GM23338 (cell line): ENCODE measurements at regions not wholly inside any gene's neighbourhood (a gene's known extent, or its start where the extent isn't known, plus 50 kb on each side); places are given as distances from the start of the nearest gene placed in this dataset.

ENCODE experiments used
- ATAC-seq: fragments of 200-7000 bp; cut with Tn5 transposase; 3 replicates; pipeline ENCODE4 v1.9.1; 2020
- DNase-seq: peaks from one replicate; pipeline ENCODE4 v3.0.0-alpha.2; 2015; ENCODE audit warnings: low spot score
- H2AFZ ChIP-seq: fragments of 200-600 bp; sonication (generic); 2 replicates; pipeline ENCODE4 v1.8.0; 2016; ENCODE audit warnings: antibody characterized with exemption, mild to moderate bottlenecking, moderate library complexity
- H3F3A ChIP-seq: fragments of 200-600 bp; sonication (generic); replicated peaks from 2 replicates; pipeline ENCODE4 v1.8.0; 2017; ENCODE audit warnings: antibody characterized with exemption, mixed run types, low read depth
- H3K27ac ChIP-seq: fragments of 200-600 bp; sonication (generic); 2 replicates; pipeline ENCODE4 v1.6.1; 2016; ENCODE audit warnings: low read depth
- H3K27me3 ChIP-seq: fragments of 200-600 bp; sonication (generic); 2 replicates; pipeline ENCODE4 v1.8.0; 2016; ENCODE audit warnings: mild to moderate bottlenecking, mixed run types, moderate library complexity; ENCODE audit not compliant: insufficient read depth
- H3K36me3 ChIP-seq: fragments of 200-600 bp; sonication (generic); 2 replicates; pipeline ENCODE4 v1.8.0; 2016; ENCODE audit warnings: mild to moderate bottlenecking; ENCODE audit not compliant: insufficient read depth
- H3K4me1 ChIP-seq: fragments of 200-600 bp; sonication (generic); 2 replicates; pipeline ENCODE4 v1.8.0; 2016; ENCODE audit warnings: mild to moderate bottlenecking, moderate library complexity; ENCODE audit not compliant: insufficient read depth
- H3K4me2 ChIP-seq: fragments of 200-600 bp; sonication (generic); 2 replicates; pipeline ENCODE4 v1.7.1; 2017; ENCODE audit warnings: mixed run types
- H3K4me3 ChIP-seq: fragments of 200-600 bp; sonication (generic); 2 replicates; pipeline ENCODE4 v1.6.1; 2016; ENCODE audit warnings: mixed run types
- H3K79me2 ChIP-seq: fragments of 200-600 bp; sonication (generic); replicated peaks from 2 replicates; pipeline ENCODE4 v1.8.0; 2017; ENCODE audit warnings: mild to moderate bottlenecking; ENCODE audit not compliant: insufficient read depth
- H3K9me2 ChIP-seq: fragments of 200-600 bp; sonication (generic); 2 replicates; pipeline ENCODE4 v1.8.0; 2017; ENCODE audit not compliant: insufficient read depth
- H4K20me1 ChIP-seq: fragments of 200-600 bp; sonication (generic); replicated peaks from 2 replicates; pipeline ENCODE4 v1.8.0; 2017; ENCODE audit warnings: mild to moderate bottlenecking; ENCODE audit not compliant: insufficient read depth
- H3K27ac Mint-ChIP-seq: 2 replicates; pipeline ENCODE4 v1.8.0; 2020; ENCODE audit warnings: inconsistent platforms, mild to moderate bottlenecking, moderate library complexity, mixed read lengths
- H3K27me3 Mint-ChIP-seq: 3 replicates; pipeline ENCODE4 v1.8.0; 2022; ENCODE audit warnings: low read depth, mild to moderate bottlenecking, moderate library complexity, mixed read lengths, inconsistent platforms; ENCODE audit not compliant: insufficient read depth, poor library complexity
- H3K36me3 Mint-ChIP-seq: 3 replicates; pipeline ENCODE4 v1.8.0; 2021; ENCODE audit warnings: low read depth, mild to moderate bottlenecking, inconsistent platforms, moderate library complexity, mixed read lengths
- H3K4me1 Mint-ChIP-seq: 3 replicates; pipeline ENCODE4 v1.8.0; 2020; ENCODE audit warnings: mild to moderate bottlenecking, inconsistent platforms, mixed read lengths
- H3K4me3 Mint-ChIP-seq: 3 replicates; pipeline ENCODE4 v1.8.0; 2021; ENCODE audit warnings: moderate library complexity, mild to moderate bottlenecking, inconsistent platforms, mixed read lengths
- H3K9me3 Mint-ChIP-seq: 3 replicates; pipeline ENCODE4 v1.8.0; 2020; ENCODE audit warnings: moderate library complexity, mild to moderate bottlenecking, inconsistent platforms, mixed read lengths
- CREB1 ChIP-seq: fragments of 250-450 bp; sonication (Bioruptor Pico); IDR thresholded peaks from 2 replicates; pipeline ENCODE4 v1.5.0; 2020; ENCODE audit warnings: low read depth, mild to moderate bottlenecking, moderate library complexity
- EZH2 ChIP-seq: fragments of 200-600 bp; sonication (generic); IDR thresholded peaks from one replicate; pipeline ENCODE4 v1.8.0; 2017; ENCODE audit warnings: antibody characterized with exemption, mild to moderate bottlenecking, low read depth; ENCODE audit not compliant: unreplicated experiment
- EZH2phosphoT487 ChIP-seq: fragments of 200-600 bp; sonication (generic); IDR thresholded peaks from one replicate; pipeline ENCODE4 v1.8.1; 2018; ENCODE audit warnings: antibody characterized with exemption; ENCODE audit not compliant: unreplicated experiment
- JUNB ChIP-seq: IDR thresholded peaks from one replicate; pipeline ENCODE4 v1.6.1; 2016; ENCODE audit warnings: antibody characterized with exemption; ENCODE audit not compliant: unreplicated experiment
- NANOG ChIP-seq: IDR thresholded peaks from 2 replicates; pipeline ENCODE4 v1.6.1; 2016; ENCODE audit warnings: antibody characterized with exemption, borderline replicate concordance
- POLR2AphosphoS5 ChIP-seq: IDR thresholded peaks from 2 replicates; pipeline ENCODE4 v1.6.1; 2016; ENCODE audit warnings: antibody characterized with exemption, low read depth
- STAT1 ChIP-seq: IDR thresholded peaks from one replicate; pipeline ENCODE4 v1.6.1; 2016; ENCODE audit warnings: antibody characterized with exemption; ENCODE audit not compliant: unreplicated experiment
- ZNF114 ChIP-seq: fragments of 250-450 bp; sonication (Bioruptor Pico); IDR thresholded peaks from 2 replicates; pipeline ENCODE4 v1.5.0; 2020; ENCODE audit warnings: mild to moderate bottlenecking, moderate library complexity
- ZNF462 ChIP-seq: fragments of 250-450 bp; sonication (Bioruptor Pico); IDR thresholded peaks from 2 replicates; pipeline ENCODE4 v1.5.0; 2020; ENCODE audit warnings: mild to moderate bottlenecking, moderate library complexity
- TF ChIP-seq, protein P1 (sequence below): IDR thresholded peaks from 2 replicates; pipeline ENCODE4 v1.6.1; 2016; ENCODE audit warnings: antibody characterized with exemption
- TF ChIP-seq, protein P2 (sequence below), 2 experiments: fragments of 200-600 bp in 1 of 2; sonication (generic) in 1 of 2; conservative IDR thresholded peaks; 2 replicates each; pipeline versions ENCODE4 v1.5.1 to v1.6.1; 2016 to 2017; ENCODE audit warnings: antibody characterized with exemption in 2 of 2, low read depth in 2 of 2, mild to moderate bottlenecking in 2 of 2, moderate library complexity in 1 of 2

DNA sequence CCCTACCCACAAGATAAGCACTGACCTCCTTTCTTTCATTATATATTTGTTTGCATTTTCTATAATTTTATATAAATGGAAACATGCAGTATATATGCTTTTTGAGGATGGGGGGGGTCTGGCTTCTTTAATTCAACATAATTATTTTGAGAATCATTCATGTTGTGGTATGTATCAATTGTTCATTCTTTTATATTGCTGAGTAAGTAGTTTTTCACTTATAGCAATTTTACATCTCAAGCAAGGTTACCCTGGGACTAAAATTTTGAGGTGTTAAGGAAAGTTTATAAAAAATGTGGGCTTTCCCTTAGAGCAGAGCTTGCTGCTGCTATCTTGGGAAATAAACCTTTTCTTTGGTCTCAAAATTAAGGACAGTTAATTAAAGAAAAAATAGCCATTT is 89.9 kb upstream of the EGLN3 start:
- H3K27ac Mint-ChIP-seq: no peak overlapping the region
- Histone ChIP-seq H3K4me2 (no peak overlapping the region), H4K20me1 (no peaks in the 10 kb centered on the region), H3K27me3 (no peaks in the 10 kb centered on the region), H3K9me2 (0 out of 2 replicates have a peak, but pooled peaks cover 18% of the 10 kb centered on the region), H2AFZ (no peak overlapping the region), H3K4me1 (no peaks in the 10 kb centered on the region), H3K4me3 (no peak overlapping the region), H3K36me3 (no peaks in the 10 kb centered on the region), H3K27ac (no peak overlapping the region), H3K79me2 (no peaks in the 10 kb centered on the region), H3F3A (no peaks in the 10 kb centered on the region)
- no peak overlapping the region for H3K4me3 Mint-ChIP-seq
- H3K4me1 Mint-ChIP-seq: peaks cover 7% of the 10 kb centered on the region
- H3K9me3 Mint-ChIP-seq: no peaks in the 10 kb centered on the region
- ATAC-seq (no peak), DNase-seq (no peak)
- no peaks in the 10 kb centered on the region; the same call in 2 of the 3 replicates for H3K36me3 Mint-ChIP-seq
- TF ChIP-seq, protein P1, sequence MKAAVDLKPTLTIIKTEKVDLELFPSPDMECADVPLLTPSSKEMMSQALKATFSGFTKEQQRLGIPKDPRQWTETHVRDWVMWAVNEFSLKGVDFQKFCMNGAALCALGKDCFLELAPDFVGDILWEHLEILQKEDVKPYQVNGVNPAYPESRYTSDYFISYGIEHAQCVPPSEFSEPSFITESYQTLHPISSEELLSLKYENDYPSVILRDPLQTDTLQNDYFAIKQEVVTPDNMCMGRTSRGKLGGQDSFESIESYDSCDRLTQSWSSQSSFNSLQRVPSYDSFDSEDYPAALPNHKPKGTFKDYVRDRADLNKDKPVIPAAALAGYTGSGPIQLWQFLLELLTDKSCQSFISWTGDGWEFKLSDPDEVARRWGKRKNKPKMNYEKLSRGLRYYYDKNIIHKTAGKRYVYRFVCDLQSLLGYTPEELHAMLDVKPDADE: no peak
- TF ChIP-seq, protein P2, sequence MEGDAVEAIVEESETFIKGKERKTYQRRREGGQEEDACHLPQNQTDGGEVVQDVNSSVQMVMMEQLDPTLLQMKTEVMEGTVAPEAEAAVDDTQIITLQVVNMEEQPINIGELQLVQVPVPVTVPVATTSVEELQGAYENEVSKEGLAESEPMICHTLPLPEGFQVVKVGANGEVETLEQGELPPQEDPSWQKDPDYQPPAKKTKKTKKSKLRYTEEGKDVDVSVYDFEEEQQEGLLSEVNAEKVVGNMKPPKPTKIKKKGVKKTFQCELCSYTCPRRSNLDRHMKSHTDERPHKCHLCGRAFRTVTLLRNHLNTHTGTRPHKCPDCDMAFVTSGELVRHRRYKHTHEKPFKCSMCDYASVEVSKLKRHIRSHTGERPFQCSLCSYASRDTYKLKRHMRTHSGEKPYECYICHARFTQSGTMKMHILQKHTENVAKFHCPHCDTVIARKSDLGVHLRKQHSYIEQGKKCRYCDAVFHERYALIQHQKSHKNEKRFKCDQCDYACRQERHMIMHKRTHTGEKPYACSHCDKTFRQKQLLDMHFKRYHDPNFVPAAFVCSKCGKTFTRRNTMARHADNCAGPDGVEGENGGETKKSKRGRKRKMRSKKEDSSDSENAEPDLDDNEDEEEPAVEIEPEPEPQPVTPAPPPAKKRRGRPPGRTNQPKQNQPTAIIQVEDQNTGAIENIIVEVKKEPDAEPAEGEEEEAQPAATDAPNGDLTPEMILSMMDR (conservative IDR thresholded peaks at IDR 0.05; ENCODE audit: low read depth in 2 of 2): no peak
- TF ChIP-seq CREB1 (CRISPR knock-in tag) (no peak), EZH2 (no peak), ZNF462 (CRISPR knock-in tag) (no peak), EZH2phosphoT487 (no peak), POLR2AphosphoS5 (no peak), ZNF114 (CRISPR knock-in tag) (no peak), NANOG (no peak), STAT1 (no peak), JUNB (no peak)
- H3K27me3 Mint-ChIP-seq: peaks cover 7% of the 10 kb centered on the region
